ENCODE measurements at regions not wholly inside any gene's neighbourhood (a gene's known extent, or its start where the extent isn't known, plus 50 kb on each side); places are given as distances from the start of the nearest gene placed in this dataset.

DNA sequence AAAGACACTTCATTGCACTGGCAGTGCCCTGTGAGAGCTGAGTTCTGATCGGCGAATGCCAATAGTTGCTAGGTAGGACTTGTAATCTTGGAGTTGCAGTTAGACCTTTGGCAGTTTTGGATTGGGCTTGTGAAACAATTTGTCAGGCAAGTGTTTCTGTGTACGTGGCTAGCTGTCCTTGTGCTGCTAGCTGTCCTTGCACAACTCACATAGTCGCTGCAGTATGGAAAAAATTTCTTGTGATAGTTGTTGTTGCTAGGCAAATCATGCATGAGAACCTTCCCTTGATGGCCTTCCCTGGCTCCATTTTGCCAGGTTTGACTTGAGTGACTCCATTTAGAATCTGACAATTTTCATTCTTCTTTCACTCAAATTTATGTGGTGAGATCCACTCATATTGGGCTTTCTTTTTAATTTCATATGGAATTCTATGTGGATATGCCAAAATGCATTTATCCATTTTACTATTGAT is 140.7 kb downstream of the APIP start:
- no peaks in the 10 kb centered on the region for H3K36me3 ChIP-seq (ENCODE audit: insufficient read depth, low read length, poor library complexity, severe bottlenecking)
- intact Hi-C loops (cut with micrococcal nuclease; ENCODE audit: unreplicated experiment), result no loop called here
- H3K27ac ChIP-seq (ENCODE audit: low read depth, low read length, poor library complexity, severe bottlenecking), result no peak overlapping the region
- TF ChIP-seq, protein P1, sequence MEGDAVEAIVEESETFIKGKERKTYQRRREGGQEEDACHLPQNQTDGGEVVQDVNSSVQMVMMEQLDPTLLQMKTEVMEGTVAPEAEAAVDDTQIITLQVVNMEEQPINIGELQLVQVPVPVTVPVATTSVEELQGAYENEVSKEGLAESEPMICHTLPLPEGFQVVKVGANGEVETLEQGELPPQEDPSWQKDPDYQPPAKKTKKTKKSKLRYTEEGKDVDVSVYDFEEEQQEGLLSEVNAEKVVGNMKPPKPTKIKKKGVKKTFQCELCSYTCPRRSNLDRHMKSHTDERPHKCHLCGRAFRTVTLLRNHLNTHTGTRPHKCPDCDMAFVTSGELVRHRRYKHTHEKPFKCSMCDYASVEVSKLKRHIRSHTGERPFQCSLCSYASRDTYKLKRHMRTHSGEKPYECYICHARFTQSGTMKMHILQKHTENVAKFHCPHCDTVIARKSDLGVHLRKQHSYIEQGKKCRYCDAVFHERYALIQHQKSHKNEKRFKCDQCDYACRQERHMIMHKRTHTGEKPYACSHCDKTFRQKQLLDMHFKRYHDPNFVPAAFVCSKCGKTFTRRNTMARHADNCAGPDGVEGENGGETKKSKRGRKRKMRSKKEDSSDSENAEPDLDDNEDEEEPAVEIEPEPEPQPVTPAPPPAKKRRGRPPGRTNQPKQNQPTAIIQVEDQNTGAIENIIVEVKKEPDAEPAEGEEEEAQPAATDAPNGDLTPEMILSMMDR (conservative IDR thresholded peaks at IDR 0.05; ENCODE audit: low read depth, low read length), result no peak
- TF ChIP-seq EZH2 (IDR thresholded peaks at IDR 0.05; ENCODE audit: borderline replicate concordance, low read depth, low read length, poor library complexity, severe bottlenecking), result no peak
- H3K4me1 ChIP-seq (ENCODE audit: insufficient read depth, low read length, poor library complexity, severe bottlenecking), result no peaks in the 10 kb centered on the region
- no TSS peak for BruUV-seq (replicated peaks)
- H3K9me3 ChIP-seq (ENCODE audit: low read depth, low read length, poor library complexity, severe bottlenecking), result no peaks in the 10 kb centered on the region
- ChIA-PET POLR2A (ENCODE audit: low non-redundant PET) (interaction anchor here (0.6 kb wide), 1 partner anchor 210 kb away, joined by 3 read pairs; no protein-coding TSS in a partner anchor), CTCF (no interaction called here)
- peaks cover 32% of the 10 kb centered on the region for H3K27me3 ChIP-seq (replicated peaks; ENCODE audit: insufficient read depth, low read depth, low read length, poor library complexity)
- no peak overlapping the region for H3K4me3 ChIP-seq (ENCODE audit: low read depth, low read length, poor library complexity, severe bottlenecking)
- no peak for DNase-seq (ENCODE audit: low spot score)

- TF ChIP-seq EZH2 (IDR thresholded peaks at IDR 0.05; ENCODE audit: borderline replicate concordance, low read depth, low read length, poor library complexity, severe bottlenecking), result no peak
- TF ChIP-seq, protein P1 (conservative IDR thresholded peaks at IDR 0.05; ENCODE audit: low read depth, low read length), result no peak
- CTCF ChIA-PET, result no interaction called here
- intact Hi-C loops (cut with micrococcal nuclease; ENCODE audit: unreplicated experiment), result no loop called here
These were observed 141.6 kb downstream of the APIP start for GRCh38 chr11:34774604-34775003.

DNA sequence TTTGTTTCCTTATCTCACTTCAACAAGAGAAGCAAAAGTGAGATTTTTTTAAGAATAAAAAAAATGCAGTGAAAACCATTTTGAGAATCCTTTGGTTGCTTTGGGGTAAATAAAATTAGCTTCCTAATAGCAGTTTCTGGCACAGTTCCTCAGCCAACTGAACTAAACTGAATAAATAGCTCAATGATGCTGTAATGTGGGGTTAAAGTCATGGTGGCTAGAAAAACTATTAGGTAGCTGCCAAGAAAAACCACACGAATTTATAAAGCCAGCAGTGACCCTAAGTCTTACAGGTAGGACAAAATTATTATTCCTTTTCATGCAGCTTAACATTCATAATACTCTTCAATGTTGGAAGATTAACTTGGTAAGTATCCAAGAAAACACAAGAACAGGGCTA is 142.4 kb downstream of the APIP start:
- DNase-seq (ENCODE audit: low spot score), result no peak
- BruUV-seq (replicated peaks), result no TSS peak
- Histone ChIP-seq H3K27me3 (replicated peaks; ENCODE audit: insufficient read depth, low read depth, low read length, poor library complexity) (peaks cover 27% of the 10 kb centered on the region), H3K4me1 (ENCODE audit: insufficient read depth, low read length, poor library complexity, severe bottlenecking) (no peaks in the 10 kb centered on the region), H3K9me3 (ENCODE audit: low read depth, low read length, poor library complexity, severe bottlenecking) (no peaks in the 10 kb centered on the region), H3K4me3 (ENCODE audit: low read depth, low read length, poor library complexity, severe bottlenecking) (no peak overlapping the region), H3K27ac (ENCODE audit: low read depth, low read length, poor library complexity, severe bottlenecking) (no peak overlapping the region), H3K36me3 (ENCODE audit: insufficient read depth, low read length, poor library complexity, severe bottlenecking) (no peaks in the 10 kb centered on the region)
- TF ChIP-seq EZH2 (IDR thresholded peaks at IDR 0.05; ENCODE audit: borderline replicate concordance, low read depth, low read length, poor library complexity, severe bottlenecking), result no peak
- TF ChIP-seq, protein P1 (conservative IDR thresholded peaks at IDR 0.05; ENCODE audit: low read depth, low read length), result no peak
- intact Hi-C loops (cut with micrococcal nuclease; ENCODE audit: unreplicated experiment), result no loop called here
- CTCF ChIA-PET, result no interaction called here
- POLR2A ChIA-PET (ENCODE audit: low non-redundant PET), result interaction anchor here (0.6 kb wide), 1 partner anchor 120 kb away, joined by 3 read pairs; no protein-coding TSS in a partner anchor

More at GRCh38 chr11:34774604-34775003, 141.6 kb downstream of the APIP start:
- no peak overlapping the region for H3K4me3 ChIP-seq (ENCODE audit: low read depth, low read length, poor library complexity, severe bottlenecking)
- H3K27ac ChIP-seq (ENCODE audit: low read depth, low read length, poor library complexity, severe bottlenecking), result no peak overlapping the region
- no peaks in the 10 kb centered on the region for H3K36me3 ChIP-seq (ENCODE audit: insufficient read depth, low read length, poor library complexity, severe bottlenecking)
- H3K27me3 ChIP-seq (replicated peaks; ENCODE audit: insufficient read depth, low read depth, low read length, poor library complexity), result peaks cover 28% of the 10 kb centered on the region
- BruUV-seq (replicated peaks), result no TSS peak
- POLR2A ChIA-PET (ENCODE audit: low non-redundant PET), result interaction anchor here (0.6 kb wide), 1 partner anchor 210 kb away, joined by 3 read pairs; no protein-coding TSS in a partner anchor
- DNase-seq (ENCODE audit: low spot score), result no peak
- no peaks in the 10 kb centered on the region for H3K9me3 ChIP-seq (ENCODE audit: low read depth, low read length, poor library complexity, severe bottlenecking)
- H3K4me1 ChIP-seq (ENCODE audit: insufficient read depth, low read length, poor library complexity, severe bottlenecking), result no peaks in the 10 kb centered on the region
